Suppressor macrophage (primary cell): ENCODE measurements at regions not wholly inside any gene's neighbourhood (a gene's known extent, or its start where the extent isn't known, plus 50 kb on each side); places are given as distances from the start of the nearest gene placed in this dataset.
A peak's percentile ranks its signal among the peaks of the same experiment; 100 is the strongest.

Source experiments
- DNase-seq, 4 experiments: peaks; one replicate each; pipeline ENCODE4 v3.0.0-alpha.2; 2020 to 2022

GRCh38 chr2:43105586-43106558 is 120.5 kb downstream of the ZFP36L2 start:
- peak; percentile 82 to 94 (median 86) for DNase-seq

DNA sequence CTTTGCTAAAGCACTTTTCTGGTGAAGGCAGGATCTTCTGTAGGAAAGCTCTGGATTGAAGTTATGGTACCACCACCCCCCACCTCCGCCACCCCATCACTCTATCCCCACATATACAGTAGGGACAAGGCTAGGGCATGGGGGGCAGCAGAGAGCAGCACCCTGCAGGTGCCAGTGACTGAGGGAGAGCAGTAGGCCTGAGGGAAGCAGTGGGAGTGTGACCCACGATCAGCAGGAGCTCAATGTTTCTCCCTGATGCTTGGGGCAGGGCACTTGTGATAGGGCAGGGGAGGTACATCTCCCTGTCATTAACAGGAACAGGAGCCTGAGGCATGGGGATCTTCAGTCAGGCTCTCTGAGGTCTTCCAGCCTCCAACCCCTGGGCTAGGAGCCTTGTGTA is 121.6 kb downstream of the ZFP36L2 start:
- peak in 2 of 4 experiments; percentile 32 to 46 for DNase-seq

DNA sequence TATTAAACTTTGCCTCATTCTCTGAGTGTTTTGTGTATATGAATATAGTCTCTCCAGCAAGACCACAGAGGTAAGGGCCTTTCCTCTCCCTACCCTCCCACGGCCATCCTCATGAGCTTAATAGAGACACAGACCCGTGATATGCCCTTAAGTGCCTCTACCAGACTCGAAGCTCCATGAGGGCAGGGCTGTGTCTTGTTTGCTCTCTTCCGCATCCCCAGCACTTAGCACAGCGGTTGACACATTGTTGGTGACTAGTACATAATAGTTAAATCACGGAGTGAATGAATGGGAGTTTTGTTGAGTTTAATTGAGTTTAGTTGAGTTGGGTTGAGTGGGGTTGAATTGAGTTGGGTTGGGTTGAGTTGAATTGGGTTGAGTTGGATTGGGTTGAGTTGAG is 122.3 kb downstream of the ZFP36L2 start:
- no peak for DNase-seq

DNA sequence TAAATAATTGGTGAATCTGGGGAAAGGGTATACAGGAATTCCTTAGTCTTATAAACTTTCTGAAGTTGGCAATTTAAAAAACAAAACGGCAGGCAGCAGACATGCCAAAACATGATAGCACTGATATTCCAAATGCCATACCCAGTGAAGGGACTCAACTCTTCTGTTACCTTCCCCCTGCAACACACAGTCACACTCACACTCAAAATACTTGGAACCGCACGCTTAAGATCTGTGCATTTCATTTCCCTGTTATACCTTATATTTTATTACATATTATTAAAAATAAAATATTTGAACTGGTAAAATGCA is 123.4 kb downstream of the ZFP36L2 start:
- no peak for DNase-seq

DNA sequence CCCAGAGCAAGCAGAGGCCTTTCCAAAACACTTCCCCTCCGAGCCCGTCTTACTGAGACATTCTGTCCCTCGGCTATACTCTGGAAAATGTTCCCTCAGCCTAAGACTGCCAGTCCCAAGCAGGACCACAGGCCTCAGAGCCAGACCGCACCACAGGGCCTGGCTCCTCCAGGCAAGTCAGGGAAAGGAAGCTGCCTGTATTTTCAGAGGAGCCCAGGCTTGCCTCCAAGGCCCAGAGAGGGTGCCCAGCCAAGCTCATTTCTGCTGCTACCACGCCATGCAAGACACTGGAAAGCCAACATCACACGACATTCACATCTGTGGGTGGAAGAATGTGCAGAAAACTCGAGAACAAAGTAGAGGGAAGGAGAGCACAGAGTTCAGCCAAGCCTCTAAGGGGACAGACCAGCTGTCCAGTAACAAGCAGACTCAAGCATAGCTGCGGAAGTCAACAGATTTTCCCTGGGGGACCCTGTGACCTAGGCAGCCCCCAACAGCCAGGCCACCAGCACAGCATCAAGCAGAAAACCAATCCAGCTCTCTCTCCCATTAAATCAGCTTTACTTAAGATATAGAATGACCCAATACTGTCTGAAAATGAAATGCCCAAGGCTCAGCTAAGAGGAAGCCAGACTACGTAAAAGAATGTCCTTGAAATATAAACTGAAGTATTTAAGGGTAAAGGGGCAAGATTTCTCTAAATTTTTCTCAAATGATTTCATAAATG is 123.9 kb downstream of the ZFP36L2 start:
- no peak for DNase-seq

DNA sequence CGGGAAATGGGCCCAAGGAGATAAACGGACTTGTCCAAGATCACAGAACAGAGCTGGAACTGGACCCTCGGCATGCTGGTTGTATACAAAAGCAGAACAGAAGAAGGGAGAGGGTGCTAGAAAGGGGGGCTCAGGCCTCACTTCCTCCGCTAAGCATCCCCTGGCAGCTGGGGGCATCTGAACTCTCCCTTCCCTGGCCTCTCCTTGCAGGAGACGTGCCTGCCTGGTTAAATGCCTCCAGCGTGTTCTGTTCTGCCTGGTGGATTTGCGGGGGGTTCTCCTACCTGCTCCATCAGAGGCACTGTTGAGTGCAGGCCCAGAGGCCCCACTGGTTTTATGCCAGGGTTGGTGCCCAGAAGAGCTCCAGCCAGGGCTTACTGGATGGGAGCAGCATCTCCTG is 124.7 kb downstream of the ZFP36L2 start:
- no peak for DNase-seq

GRCh38 chr2:43100883-43101662 is 125.3 kb downstream of the ZFP36L2 start:
- peak in 2 of 4 experiments; percentile 27 to 39 for DNase-seq

GRCh38 chr2:43100362-43100882 is 126.0 kb downstream of the ZFP36L2 start:
- DNase-seq, result no peak

GRCh38 chr2:43099797-43100196 is 126.6 kb downstream of the ZFP36L2 start:
- DNase-seq, result no peak

DNA sequence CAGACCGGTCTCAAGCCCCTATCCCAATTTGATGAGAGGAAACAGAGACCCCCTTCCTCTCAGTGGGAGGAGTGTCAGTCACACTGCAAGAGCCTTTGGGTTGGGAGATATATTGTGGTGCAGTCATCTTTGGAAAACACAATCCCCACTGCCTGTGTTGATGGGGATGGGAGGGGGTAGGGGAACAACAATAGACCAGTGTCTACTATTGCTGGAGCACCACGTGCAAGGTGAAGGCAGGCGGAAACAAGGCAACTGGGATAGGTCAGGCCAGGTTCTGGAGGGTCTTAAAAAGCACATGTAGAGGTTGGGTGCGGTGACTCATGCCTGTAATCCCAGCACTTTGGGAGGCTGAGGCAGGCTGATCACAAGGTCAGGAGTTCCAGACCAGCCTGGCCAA is 127.9 kb downstream of the ZFP36L2 start:
- no peak for DNase-seq

- peak; percentile 73 to 91 (median 85) for DNase-seq
Measured at GRCh38 chr2:43097644-43098408, 128.6 kb downstream of the ZFP36L2 start.

- no peak for DNase-seq
Measured at GRCh38 chr2:43095533-43096295, 130.7 kb downstream of the ZFP36L2 start.

- no peak for DNase-seq
Measured at GRCh38 chr2:43092520-43093179, 133.8 kb downstream of the ZFP36L2 start.

DNA sequence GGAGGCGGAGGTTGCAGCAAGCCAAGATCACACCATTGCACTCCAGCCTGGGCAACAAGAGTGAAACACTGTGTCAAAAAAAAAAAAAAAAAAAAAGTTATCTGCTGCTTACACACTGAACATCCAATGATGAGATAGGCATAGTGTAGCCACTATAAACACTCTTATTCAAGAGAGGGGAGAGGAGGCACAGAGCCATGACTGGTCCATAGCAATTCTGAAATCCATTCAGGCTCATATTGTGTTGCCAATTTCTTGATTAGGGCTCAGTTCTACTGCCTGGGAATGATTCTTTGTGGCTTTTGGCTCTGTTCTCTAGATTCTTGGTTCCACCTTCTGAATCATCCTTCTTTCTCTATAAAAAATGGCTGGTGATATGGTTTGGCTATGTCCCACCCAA is 136.1 kb downstream of the ZFP36L2 start:
- no peak for DNase-seq

GRCh38 chr2:43088143-43089073 is 138.0 kb downstream of the ZFP36L2 start:
- DNase-seq, result no peak

DNA sequence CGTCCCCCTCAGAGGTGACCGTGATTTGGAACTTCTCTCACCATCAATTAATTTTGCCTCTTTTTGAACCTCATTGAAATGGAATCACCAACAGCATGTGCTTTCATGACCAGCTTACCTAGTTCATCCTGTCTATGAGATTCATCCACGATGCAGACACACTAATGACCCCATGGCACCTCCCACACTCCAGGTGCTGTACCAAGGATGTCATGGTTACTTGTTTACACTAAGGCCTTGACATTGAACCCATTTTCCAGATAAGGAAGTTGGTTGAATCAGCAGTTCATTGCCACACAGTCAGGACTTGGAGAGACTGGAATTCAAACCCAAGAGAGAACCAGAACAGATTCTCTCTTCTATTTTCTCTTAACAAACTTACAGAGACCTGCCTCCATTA is 139.0 kb downstream of the ZFP36L2 start:
- DNase-seq, result no peak

DNA sequence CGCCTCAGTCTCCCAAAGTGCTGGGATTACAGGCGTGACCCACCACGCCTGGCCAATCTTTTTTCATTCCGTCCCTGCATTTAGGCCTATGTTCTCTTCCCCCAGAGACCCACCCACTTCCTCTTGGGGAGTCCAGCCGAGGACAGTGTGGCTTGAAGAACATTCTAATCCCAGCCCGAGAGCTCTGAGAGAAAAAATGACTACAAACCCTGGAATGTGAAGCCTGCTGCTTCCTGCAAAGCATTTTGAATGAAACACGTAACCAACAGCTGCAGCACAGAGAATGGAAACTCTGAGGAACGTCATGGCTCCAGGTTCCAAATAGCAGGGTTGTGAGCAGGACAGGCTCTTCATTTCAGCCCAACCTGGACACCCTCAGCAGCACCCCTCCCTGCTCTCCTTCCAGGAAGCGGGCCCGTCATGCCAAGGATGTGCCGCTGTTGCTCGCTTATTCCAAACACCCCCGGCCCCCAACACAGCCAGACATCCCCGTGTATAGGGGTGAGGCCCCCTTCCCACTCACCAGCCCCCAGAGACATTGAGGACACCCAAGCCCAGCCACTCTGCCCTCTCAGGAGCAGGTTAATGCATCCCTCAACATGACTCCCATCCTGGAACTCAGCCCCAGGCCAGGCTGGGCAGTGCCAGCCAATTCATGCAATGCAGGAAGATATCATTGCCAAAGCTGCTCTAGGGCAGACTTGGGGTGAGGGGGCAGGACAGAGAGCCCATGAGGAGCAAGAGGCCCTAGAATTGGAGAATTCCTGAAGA is 139.8 kb downstream of the ZFP36L2 start:
- peak in 3 of 4 experiments; percentile 45 to 66 (median 56) for DNase-seq

- no peak for DNase-seq
Measured at GRCh38 chr2:43085929-43086328, 140.5 kb downstream of the ZFP36L2 start.

DNA sequence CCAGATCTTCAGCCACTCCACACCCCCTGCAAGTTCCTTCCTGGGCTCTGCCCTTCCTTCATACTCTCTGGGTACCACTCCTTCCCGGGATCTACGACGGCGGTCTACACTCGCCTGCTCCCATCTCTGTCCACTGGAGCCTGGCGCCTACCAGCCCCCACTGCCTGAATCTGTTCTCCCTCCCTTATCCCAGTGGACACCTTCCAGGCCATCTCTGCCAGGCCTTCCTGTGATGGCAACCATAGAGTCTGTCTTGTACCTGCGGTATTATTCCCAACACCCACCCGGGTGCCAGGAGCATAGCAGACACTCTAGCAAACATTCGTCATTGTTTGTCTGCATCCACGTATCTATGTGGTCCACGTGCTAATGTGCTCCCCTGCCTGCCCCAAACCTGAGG is 140.9 kb downstream of the ZFP36L2 start:
- no peak for DNase-seq
